ENCODE measurements at regions not wholly inside any gene's neighbourhood (a gene's known extent, or its start where the extent isn't known, plus 50 kb on each side); places are given as distances from the start of the nearest gene placed in this dataset.

GRCh38 chr9:16121601-16122286 lies 568.9 kb downstream of the CCDC171 start:
- 79% methylated on average over 7 of the region's 7 CpGs for WGBS (ENCODE audit: low lambda C conversion rate)
- H3F3A ChIP-seq (replicated peaks; ENCODE audit: insufficient read depth), result no peaks in the 10 kb centered on the region
- peak overlapping the region; percentile 67 for H2AFZ ChIP-seq (ENCODE audit: low read depth)
- peak; percentile 53 for DNase-seq
- no peaks in the 10 kb centered on the region for H3K9me3 ChIP-seq
- H3K4me1 ChIP-seq (ENCODE audit: control insufficient read depth in 1 of 2, insufficient read depth in 2 of 2, low read depth in 1 of 2, low read length in 1 of 2), result peaks cover 6 to 18% of the 10 kb centered on the region in 2 experiments; a peak in 3 of 4 replicates
- no peak overlapping the region; the same call in 1 of the 2 replicates for H3K9ac ChIP-seq
- no peaks in the 10 kb centered on the region for H3K36me3 ChIP-seq (replicated peaks in 1 of 2; ENCODE audit: control insufficient read depth in 1 of 2, insufficient read depth in 2 of 2, low read length in 1 of 2)
- H3K79me2 ChIP-seq (ENCODE audit: insufficient read depth), result no peaks in the 10 kb centered on the region
- CTCF ChIA-PET, result no interaction called here
- TF ChIP-seq RAD21 (IDR thresholded peaks at IDR 0.05; ENCODE audit: low read length) (no peak), GABPA (IDR thresholded peaks at IDR 0.05; ENCODE audit: low read depth) (no peak), MXI1 (IDR thresholded peaks at IDR 0.05; ENCODE audit: low read depth, low read length) (no peak), CHD2 (IDR thresholded peaks at IDR 0.05; ENCODE audit: low read length, partially characterized antibody) (no peak), FOXM1 (IDR thresholded peaks at IDR 0.05; ENCODE audit: low read depth) (no peak), EP300 (IDR thresholded peaks at IDR 0.05; ENCODE audit: borderline replicate concordance in 1 of 2, low read depth in 1 of 2, low read length in 1 of 2) (no peak), TAF1 (IDR thresholded peaks at IDR 0.05; ENCODE audit: borderline replicate concordance, low read depth, low read length) (no peak), ELF1 (IDR thresholded peaks at IDR 0.05) (no peak), USF1 (IDR thresholded peaks at IDR 0.05; ENCODE audit: borderline replicate concordance, low read depth) (no peak)
- TF ChIP-seq, protein P1, sequence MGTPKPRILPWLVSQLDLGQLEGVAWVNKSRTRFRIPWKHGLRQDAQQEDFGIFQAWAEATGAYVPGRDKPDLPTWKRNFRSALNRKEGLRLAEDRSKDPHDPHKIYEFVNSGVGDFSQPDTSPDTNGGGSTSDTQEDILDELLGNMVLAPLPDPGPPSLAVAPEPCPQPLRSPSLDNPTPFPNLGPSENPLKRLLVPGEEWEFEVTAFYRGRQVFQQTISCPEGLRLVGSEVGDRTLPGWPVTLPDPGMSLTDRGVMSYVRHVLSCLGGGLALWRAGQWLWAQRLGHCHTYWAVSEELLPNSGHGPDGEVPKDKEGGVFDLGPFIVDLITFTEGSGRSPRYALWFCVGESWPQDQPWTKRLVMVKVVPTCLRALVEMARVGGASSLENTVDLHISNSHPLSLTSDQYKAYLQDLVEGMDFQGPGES (IDR thresholded peaks at IDR 0.05; ENCODE audit: low read depth, low read length), result no peak
- TF ChIP-seq, protein P2, sequence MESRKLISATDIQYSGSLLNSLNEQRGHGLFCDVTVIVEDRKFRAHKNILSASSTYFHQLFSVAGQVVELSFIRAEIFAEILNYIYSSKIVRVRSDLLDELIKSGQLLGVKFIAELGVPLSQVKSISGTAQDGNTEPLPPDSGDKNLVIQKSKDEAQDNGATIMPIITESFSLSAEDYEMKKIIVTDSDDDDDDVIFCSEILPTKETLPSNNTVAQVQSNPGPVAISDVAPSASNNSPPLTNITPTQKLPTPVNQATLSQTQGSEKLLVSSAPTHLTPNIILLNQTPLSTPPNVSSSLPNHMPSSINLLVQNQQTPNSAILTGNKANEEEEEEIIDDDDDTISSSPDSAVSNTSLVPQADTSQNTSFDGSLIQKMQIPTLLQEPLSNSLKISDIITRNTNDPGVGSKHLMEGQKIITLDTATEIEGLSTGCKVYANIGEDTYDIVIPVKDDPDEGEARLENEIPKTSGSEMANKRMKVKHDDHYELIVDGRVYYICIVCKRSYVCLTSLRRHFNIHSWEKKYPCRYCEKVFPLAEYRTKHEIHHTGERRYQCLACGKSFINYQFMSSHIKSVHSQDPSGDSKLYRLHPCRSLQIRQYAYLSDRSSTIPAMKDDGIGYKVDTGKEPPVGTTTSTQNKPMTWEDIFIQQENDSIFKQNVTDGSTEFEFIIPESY (IDR thresholded peaks at IDR 0.05; ENCODE audit: borderline replicate concordance, low read depth), result no peak
- TF ChIP-seq, protein P3, sequence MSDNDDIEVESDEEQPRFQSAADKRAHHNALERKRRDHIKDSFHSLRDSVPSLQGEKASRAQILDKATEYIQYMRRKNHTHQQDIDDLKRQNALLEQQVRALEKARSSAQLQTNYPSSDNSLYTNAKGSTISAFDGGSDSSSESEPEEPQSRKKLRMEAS (IDR thresholded peaks at IDR 0.05; ENCODE audit: low read depth), result no peak
- no peak overlapping the region for H3K4me2 ChIP-seq
- POLR2A ChIA-PET, result no interaction called here
- H3K4me3 ChIP-seq (ENCODE audit: low read depth in 2 of 2, low read length in 1 of 2), result no peak overlapping the region
- peak overlapping the region; percentile 29 to 34; a peak in 3 of 4 replicates for H3K27ac ChIP-seq (ENCODE audit: low read depth in 2 of 2, low read length in 1 of 2)
- H3K27me3 ChIP-seq (ENCODE audit: insufficient read depth), result no peaks in the 10 kb centered on the region
- no peaks in the 10 kb centered on the region for H3K9me2 ChIP-seq
- no peaks in the 10 kb centered on the region for H4K20me1 ChIP-seq (ENCODE audit: insufficient read depth)

GRCh38 chr9:16125629-16126028 lies 572.8 kb downstream of the CCDC171 start:
- POLR2A ChIA-PET, result no interaction called here
- H4K20me1 ChIP-seq (ENCODE audit: insufficient read depth), result no peaks in the 10 kb centered on the region
- no peak for DNase-seq

More at GRCh38 chr9:16125629-16126028, 572.8 kb downstream of the CCDC171 start:
- Histone ChIP-seq H3K27me3 (ENCODE audit: insufficient read depth) (no peaks in the 10 kb centered on the region), H3K36me3 (replicated peaks in 1 of 2; ENCODE audit: control insufficient read depth in 1 of 2, insufficient read depth in 2 of 2, low read length in 1 of 2) (no peaks in the 10 kb centered on the region), H3K4me2 (no peak overlapping the region), H3K9ac (no peak overlapping the region), H3K4me3 (ENCODE audit: low read depth in 2 of 2, low read length in 1 of 2) (no peak overlapping the region), H3K4me1 (ENCODE audit: control insufficient read depth in 1 of 2, insufficient read depth in 2 of 2, low read depth in 1 of 2, low read length in 1 of 2) (peaks cover 4 to 6% of the 10 kb centered on the region in 2 experiments; a peak in 2 of 4 replicates), H2AFZ (ENCODE audit: low read depth) (no peak overlapping the region), H3K9me3 (no peaks in the 10 kb centered on the region), H3K9me2 (no peaks in the 10 kb centered on the region), H3K79me2 (ENCODE audit: insufficient read depth) (no peaks in the 10 kb centered on the region), H3K27ac (ENCODE audit: low read depth in 2 of 2, low read length in 1 of 2) (peak overlapping the region in 1 of 2 experiments; percentile 65; a peak in 1 of 4 replicates), H3F3A (replicated peaks; ENCODE audit: insufficient read depth) (no peaks in the 10 kb centered on the region)
- no peak for TF ChIP-seq CHD2 (IDR thresholded peaks at IDR 0.05; ENCODE audit: low read length, partially characterized antibody)
- no peak for TF ChIP-seq MXI1 (IDR thresholded peaks at IDR 0.05; ENCODE audit: low read depth, low read length)
- WGBS (ENCODE audit: low lambda C conversion rate), result 90% methylated on average over 2 of the region's 2 CpGs
- CTCF ChIA-PET, result interaction anchor here (2.2 kb wide), 1 partner anchor 8 kb away, joined by 10 read pairs; no protein-coding TSS in a partner anchor

Data from SK-N-SH (cell line).